Neuron (in vitro differentiated cells): ENCODE measurements at regions not wholly inside any gene's neighbourhood (a gene's known extent, or its start where the extent isn't known, plus 50 kb on each side); places are given as distances from the start of the nearest gene placed in this dataset.
"Not testable (repeated sequence)": the region's sequence is repeated elsewhere in the genome, so short reads cannot be mapped to it uniquely, and the experiment has no call there.

Experiments
- H2AFZ ChIP-seq: one replicate; pipeline ENCODE4 v1.6.1; 2013; ENCODE audit warnings: low read depth, mild to moderate bottlenecking, inconsistent platforms, low read length, moderate library complexity
- H3K27me3 ChIP-seq: one replicate; pipeline ENCODE4 v1.6.1; 2013; ENCODE audit warnings: low read length; ENCODE audit not compliant: insufficient read depth
- H3K36me3 ChIP-seq: one replicate; pipeline ENCODE4 v1.6.1; 2013; ENCODE audit warnings: low read length; ENCODE audit not compliant: insufficient read depth
- H3K4me1 ChIP-seq: one replicate; pipeline ENCODE4 v1.6.1; 2013; ENCODE audit warnings: low read length; ENCODE audit not compliant: insufficient read depth
- H3K4me3 ChIP-seq: 2 replicates; pipeline ENCODE4 v1.5.1; 2013; ENCODE audit warnings: mild to moderate bottlenecking, low read length, moderate library complexity
- H3K9me3 ChIP-seq: one replicate; pipeline ENCODE4 v1.6.1; 2013; ENCODE audit warnings: low read length

- no peak overlapping the region for H2AFZ ChIP-seq
- no peaks in the 10 kb centered on the region for H3K9me3 ChIP-seq
- H3K27me3 ChIP-seq: no peaks in the 10 kb centered on the region
- no peaks in the 10 kb centered on the region for H3K36me3 ChIP-seq
- no peak overlapping the region for H3K4me3 ChIP-seq
- no peaks in the 10 kb centered on the region for H3K4me1 ChIP-seq
These were observed 203.7 kb downstream of the IPMK start for GRCh38 chr10:58063861-58064480.

- H2AFZ ChIP-seq, H3K4me3 ChIP-seq, H3K36me3 ChIP-seq, H3K4me1 ChIP-seq, H3K9me3 ChIP-seq, H3K27me3 ChIP-seq: not testable (repeated sequence)
These were observed 209.0 kb downstream of the IPMK start for GRCh38 chr10:58058683-58059082.

DNA sequence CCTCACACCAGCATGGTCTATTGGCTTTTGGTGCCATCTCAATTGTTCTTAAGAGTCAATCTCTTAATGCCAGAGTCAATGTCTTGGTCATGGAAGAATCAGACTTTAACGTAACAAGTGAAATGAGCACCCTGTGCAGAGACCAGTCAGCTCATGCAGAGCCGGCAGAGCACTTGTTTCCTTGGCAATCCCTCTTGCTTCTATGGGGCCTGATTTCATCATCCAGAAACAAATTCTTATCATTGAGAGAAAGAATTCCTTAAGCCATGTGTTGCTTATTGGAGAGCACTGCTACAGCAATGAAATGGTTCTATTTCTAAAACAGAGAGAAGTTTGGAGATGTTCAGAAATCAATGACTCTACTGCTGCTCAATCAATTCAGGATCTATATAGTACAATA is 212.8 kb downstream of the IPMK start:
- Histone ChIP-seq H3K9me3 (no peaks in the 10 kb centered on the region), H3K27me3 (no peaks in the 10 kb centered on the region), H3K4me3 (no peak overlapping the region), H2AFZ (no peak overlapping the region), H3K36me3 (no peaks in the 10 kb centered on the region), H3K4me1 (no peaks in the 10 kb centered on the region)

DNA sequence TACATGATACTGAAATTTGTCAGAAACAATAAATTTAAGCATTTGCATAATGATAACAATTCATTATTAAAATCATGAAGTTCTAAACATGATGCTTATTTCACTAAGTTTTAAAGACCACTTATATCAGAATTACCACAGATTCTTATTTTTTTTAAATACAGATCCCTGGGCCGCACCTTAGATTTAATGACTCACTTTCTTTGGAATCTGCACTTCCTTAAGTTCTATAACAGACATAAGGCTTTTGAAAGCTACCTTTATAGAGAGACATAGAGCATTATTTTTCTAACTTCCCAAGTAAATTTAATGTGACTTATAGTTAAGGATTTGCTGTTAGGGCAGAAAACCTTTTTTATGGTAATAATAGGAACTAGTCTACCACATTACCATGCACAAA is 214.9 kb downstream of the IPMK start:
- Histone ChIP-seq H3K4me3 (no peak overlapping the region), H3K36me3 (no peaks in the 10 kb centered on the region)

GRCh38 chr10:58050575-58050974 is 217.1 kb downstream of the IPMK start:
- no peaks in the 10 kb centered on the region for H3K36me3 ChIP-seq

More for the DNA sequence above, 214.9 kb downstream of the IPMK start:
- Histone ChIP-seq H3K4me1 (no peaks in the 10 kb centered on the region), H3K27me3 (no peaks in the 10 kb centered on the region), H2AFZ (no peak overlapping the region), H3K9me3 (no peaks in the 10 kb centered on the region)

DNA sequence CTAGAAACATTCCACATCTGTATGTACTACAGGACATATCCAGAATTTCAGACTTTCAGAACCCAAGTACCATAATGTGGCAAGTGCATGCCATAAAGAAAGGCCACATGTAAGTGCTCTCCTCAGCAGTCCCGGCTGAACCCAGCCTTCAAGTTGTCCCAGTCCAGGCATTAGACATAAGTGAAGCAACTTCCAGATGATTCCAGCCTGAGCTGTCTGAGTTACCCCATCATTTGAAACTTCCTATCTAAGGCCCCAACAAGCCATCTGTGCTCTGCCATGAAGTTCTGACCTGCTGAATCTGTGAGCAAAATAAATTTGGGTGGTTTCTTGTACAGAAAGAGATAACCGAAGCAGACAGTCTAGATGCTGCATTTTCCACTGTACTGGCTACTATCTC is 218.8 kb downstream of the IPMK start:
- no peaks in the 10 kb centered on the region for H3K4me1 ChIP-seq
- H3K4me3 ChIP-seq: no peak overlapping the region
- H3K36me3 ChIP-seq: no peaks in the 10 kb centered on the region
- no peaks in the 10 kb centered on the region for H3K27me3 ChIP-seq
- H2AFZ ChIP-seq: no peak overlapping the region
- H3K9me3 ChIP-seq: no peaks in the 10 kb centered on the region

More at GRCh38 chr10:58050575-58050974, 217.1 kb downstream of the IPMK start:
- no peaks in the 10 kb centered on the region for H3K27me3 ChIP-seq
- no peaks in the 10 kb centered on the region for H3K4me1 ChIP-seq
- no peak overlapping the region for H3K4me3 ChIP-seq
- no peak overlapping the region for H2AFZ ChIP-seq
- no peaks in the 10 kb centered on the region for H3K9me3 ChIP-seq

DNA sequence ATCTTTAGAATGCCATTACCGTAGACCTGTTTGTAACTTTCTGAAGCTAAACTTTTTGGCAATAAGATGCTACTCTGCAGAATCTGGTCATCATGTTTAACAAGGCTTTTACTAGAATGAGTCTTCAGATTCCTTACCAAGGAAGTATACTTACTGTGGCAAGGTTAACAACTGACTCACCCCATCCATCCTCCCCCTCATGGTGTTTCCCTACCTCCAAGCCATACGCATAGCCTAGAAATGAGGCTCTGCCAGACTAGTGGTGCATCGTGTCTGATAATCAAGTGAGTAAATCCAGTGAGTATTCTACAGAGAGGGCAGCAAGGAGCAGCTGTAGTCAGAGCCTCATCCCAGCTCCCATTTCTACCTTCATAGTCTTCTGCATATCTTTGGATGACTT is 223.6 kb downstream of the IPMK start:
- H3K4me3 ChIP-seq: no peak overlapping the region
- H3K9me3 ChIP-seq: no peaks in the 10 kb centered on the region
- no peak overlapping the region for H2AFZ ChIP-seq

DNA sequence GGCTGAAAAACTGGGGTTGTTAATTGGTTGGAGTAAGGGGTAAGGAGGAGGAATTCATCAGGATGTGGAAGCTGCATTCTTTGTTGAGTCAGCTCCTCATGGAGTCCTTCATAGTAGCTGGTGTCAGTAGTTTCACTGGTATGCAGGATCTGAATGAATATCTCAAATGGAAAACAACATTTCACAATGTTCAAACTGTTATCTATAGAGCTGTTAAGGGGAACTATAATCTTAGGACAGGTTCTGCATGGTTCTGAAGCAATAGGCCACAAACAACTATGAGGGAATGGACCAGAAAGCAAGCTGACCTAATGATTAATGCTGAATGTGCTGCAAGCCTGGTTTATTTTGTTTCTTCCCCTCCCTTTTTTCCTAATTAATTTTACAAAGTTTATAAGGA is 225.8 kb downstream of the IPMK start:
- Histone ChIP-seq H3K4me1 (no peaks in the 10 kb centered on the region), H3K4me3 (no peak overlapping the region), H2AFZ (no peak overlapping the region), H3K27me3 (no peaks in the 10 kb centered on the region), H3K36me3 (no peaks in the 10 kb centered on the region), H3K9me3 (no peaks in the 10 kb centered on the region)

More for the DNA sequence above, 223.6 kb downstream of the IPMK start:
- Histone ChIP-seq H3K27me3 (no peaks in the 10 kb centered on the region), H3K36me3 (no peaks in the 10 kb centered on the region), H3K4me1 (no peaks in the 10 kb centered on the region)

- H3K36me3 ChIP-seq: no peaks in the 10 kb centered on the region
- H3K27me3 ChIP-seq: no peaks in the 10 kb centered on the region
- H3K4me3 ChIP-seq: no peak overlapping the region
- no peaks in the 10 kb centered on the region for H3K4me1 ChIP-seq
- no peaks in the 10 kb centered on the region for H3K9me3 ChIP-seq
- no peak overlapping the region for H2AFZ ChIP-seq
These were observed 237.5 kb downstream of the IPMK start for GRCh38 chr10:58030208-58030607.

GRCh38 chr10:58028597-58029366 is 238.9 kb downstream of the IPMK start:
- H3K4me3 ChIP-seq: no peak overlapping the region
- no peak overlapping the region for H2AFZ ChIP-seq
- H3K36me3 ChIP-seq: no peaks in the 10 kb centered on the region
- H3K27me3 ChIP-seq: no peaks in the 10 kb centered on the region
- no peaks in the 10 kb centered on the region for H3K4me1 ChIP-seq
- H3K9me3 ChIP-seq: no peaks in the 10 kb centered on the region

- Histone ChIP-seq H3K27me3 (no peaks in the 10 kb centered on the region), H2AFZ (no peak overlapping the region), H3K36me3 (no peaks in the 10 kb centered on the region), H3K9me3 (no peaks in the 10 kb centered on the region), H3K4me1 (no peaks in the 10 kb centered on the region), H3K4me3 (no peak overlapping the region)
These were observed 240.3 kb downstream of the IPMK start for GRCh38 chr10:58027426-58027825.

- Histone ChIP-seq H2AFZ (no peak overlapping the region), H3K36me3 (no peaks in the 10 kb centered on the region), H3K4me3 (no peak overlapping the region), H3K9me3 (no peaks in the 10 kb centered on the region), H3K4me1 (no peaks in the 10 kb centered on the region), H3K27me3 (no peaks in the 10 kb centered on the region)
These were observed 241.7 kb downstream of the IPMK start for GRCh38 chr10:58026036-58026435.

DNA sequence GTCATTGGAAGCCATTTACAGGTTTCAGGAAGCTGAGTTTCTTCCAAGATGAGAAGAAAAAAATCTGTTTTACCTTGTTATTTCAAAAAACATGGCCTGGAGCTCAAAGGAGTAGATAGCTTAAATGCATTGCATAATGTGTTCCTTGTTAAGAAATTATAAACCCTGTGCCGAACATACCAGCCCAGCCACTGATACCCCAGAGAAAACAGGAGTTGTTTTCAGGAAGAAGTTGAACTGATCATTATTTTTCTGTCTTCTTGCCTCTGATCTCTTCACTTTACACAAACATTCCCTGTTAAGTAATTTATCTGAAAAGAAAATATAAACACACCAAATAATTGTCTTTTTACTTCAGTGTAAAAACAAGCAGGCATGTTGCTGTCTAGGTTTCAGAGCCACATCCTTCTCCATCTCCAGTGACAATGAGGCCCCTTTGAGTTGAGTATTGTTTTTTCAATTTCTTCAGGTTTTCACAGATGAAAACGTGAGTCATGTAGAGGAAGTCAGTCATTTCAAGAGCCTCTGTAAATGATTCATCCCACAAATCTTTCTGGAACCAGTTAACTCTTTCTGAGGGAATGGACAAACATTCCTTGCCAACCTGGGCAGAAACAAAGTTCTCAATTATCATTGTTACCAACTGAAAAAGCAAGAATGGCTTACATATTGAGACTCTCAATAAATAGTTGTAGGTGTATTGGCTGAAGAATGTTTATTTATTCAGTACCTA is 244.2 kb downstream of the IPMK start:
- H2AFZ ChIP-seq: no peak overlapping the region
- H3K4me3 ChIP-seq: no peak overlapping the region
- H3K9me3 ChIP-seq: no peaks in the 10 kb centered on the region
- no peaks in the 10 kb centered on the region for H3K27me3 ChIP-seq
- H3K4me1 ChIP-seq: no peaks in the 10 kb centered on the region
- no peaks in the 10 kb centered on the region for H3K36me3 ChIP-seq
